Gastrocnemius medialis (tissue), 4 donors: ENCODE measurements at regions not wholly inside any gene's neighbourhood (a gene's known extent, or its start where the extent isn't known, plus 50 kb on each side); places are given as distances from the start of the nearest gene placed in this dataset.

Experiments
- ATAC-seq, 2 donors: fragments of 150-250 bp; one replicate each; pipeline ENCODE4 v1.9.1; 2016
- DNase-seq, 2 donors: peaks; one replicate each; pipeline ENCODE4 v3.0.0-alpha.2; 2019
- H3K27ac ChIP-seq, 4 donors: fragments of 200-600 bp; sonication (generic); 1 replicate in 1 of 4; 2 replicates in 3 of 4; pipeline ENCODE4 v1.5.1; 2016 to 2018; ENCODE audit warnings: mild to moderate bottlenecking in 2 of 4, moderate library complexity in 1 of 4
- H3K27me3 ChIP-seq, 3 donors: fragments of 200-600 bp; sonication (generic) in 2 of 3; 1 replicate in 1 of 3; 2 replicates in 2 of 3; pipeline versions ENCODE4 v1.5.1 to v1.6.0; 2016 to 2019; ENCODE audit warnings: mild to moderate bottlenecking in 1 of 3, moderate library complexity in 1 of 3
- H3K36me3 ChIP-seq, 2 donors: fragments of 200-600 bp; sonication (generic) in 1 of 2; one replicate each; pipeline ENCODE4 v1.5.1; 2017 to 2018
- H3K4me1 ChIP-seq, 2 donors: fragments of 200-600 bp; sonication (generic) in 1 of 2; one replicate each; pipeline ENCODE4 v1.5.1; 2016 to 2017; ENCODE audit warnings: mild to moderate bottlenecking in 2 of 2
- H3K4me3 ChIP-seq, 4 donors: fragments of 200-600 bp; sonication (generic) in 3 of 4; 1 replicate in 1 of 4; 2 replicates in 3 of 4; pipeline ENCODE4 v1.5.1; 2016 to 2019; ENCODE audit warnings: mild to moderate bottlenecking in 2 of 4
- H3K9me3 ChIP-seq, 3 donors: fragments of 200-600 bp; sonication (generic) in 2 of 3; 1 replicate in 1 of 3; 2 replicates in 2 of 3; pipeline ENCODE4 v1.5.1; 2016 to 2019
- CTCF ChIP-seq, 5 experiments: fragments of 450-650 bp in 3 of 5; fragments of 200-600 bp in 2 of 5; sonication (generic) in 2 of 5; IDR thresholded peaks in 4 of 5; conservative IDR thresholded peaks in 1 of 5; 1 replicate in 4 of 5; 2 replicates in 1 of 5; pipeline ENCODE4 v1.5.1; 2016 to 2019; ENCODE audit warnings: antibody characterized with exemption in 5 of 5, mild to moderate bottlenecking in 3 of 5, moderate library complexity in 3 of 5
- POLR2A ChIP-seq, 2 donors: fragments of 450-650 bp; IDR thresholded peaks; one replicate each; pipeline ENCODE4 v1.6.1; 2017; ENCODE audit warnings: antibody characterized with exemption in 2 of 2, mild to moderate bottlenecking in 2 of 2, moderate library complexity in 2 of 2
- in situ Hi-C, 4 donors: fragments of 200-750 bp; cut with MboI; loops; one replicate each; pipeline versions ENCODE4 v1.15.0 to v1.8.0; 2017; ENCODE audit warnings: low sequenced_read_pairs in 4 of 4
- intact Hi-C: fragments of 100-400 bp; cut with DNase I; formaldehyde crosslinking; loops from one replicate; pipeline ENCODE4 v1.15.1; 2023; ENCODE audit warnings: low total_unique reads

- no peaks in the 10 kb centered on the region for H3K9me3 ChIP-seq
- ATAC-seq (no peak), DNase-seq (no peak)
- no peaks in the 10 kb centered on the region for H3K36me3 ChIP-seq
- H3K27me3 ChIP-seq, result no peaks in the 10 kb centered on the region
- no peak overlapping the region for H3K4me3 ChIP-seq
- intact Hi-C loops, result no loop called here
- no peak overlapping the region for H3K27ac ChIP-seq
- H3K4me1 ChIP-seq, result no peaks in the 10 kb centered on the region
- TF ChIP-seq CTCF (IDR thresholded peaks at IDR 0.05 in 4 of 5, conservative IDR thresholded peaks at IDR 0.05 in 1 of 5) (no peak), POLR2A (IDR thresholded peaks at IDR 0.05) (no peak)
- in situ Hi-C loops, result no loop called here
These were observed 216.6 kb downstream of the PLA2G4A start for GRCh38 chr1:187045371-187045770.

- Histone ChIP-seq H3K36me3 (no peaks in the 10 kb centered on the region), H3K4me3 (no peak overlapping the region), H3K4me1 (no peaks in the 10 kb centered on the region), H3K27ac (no peak overlapping the region), H3K27me3 (no peaks in the 10 kb centered on the region), H3K9me3 (no peaks in the 10 kb centered on the region)
- intact Hi-C loops (no loop called here), in situ Hi-C loops (no loop called here)
- no peak for TF ChIP-seq CTCF (IDR thresholded peaks at IDR 0.05 in 4 of 5, conservative IDR thresholded peaks at IDR 0.05 in 1 of 5)
- TF ChIP-seq POLR2A (IDR thresholded peaks at IDR 0.05), result no peak
- ATAC-seq, result no peak
- DNase-seq, result no peak
These were observed 217.5 kb downstream of the PLA2G4A start for GRCh38 chr1:187046293-187046692.

GRCh38 chr1:187047298-187047697 is 218.5 kb downstream of the PLA2G4A start:
- no peak overlapping the region for H3K27ac ChIP-seq
- H3K27me3 ChIP-seq, result no peaks in the 10 kb centered on the region
- intact Hi-C loops (no loop called here), in situ Hi-C loops (no loop called here)
- no peak for TF ChIP-seq POLR2A (IDR thresholded peaks at IDR 0.05)
- TF ChIP-seq CTCF (IDR thresholded peaks at IDR 0.05 in 4 of 5, conservative IDR thresholded peaks at IDR 0.05 in 1 of 5), result no peak
- no peaks in the 10 kb centered on the region for H3K4me1 ChIP-seq
- ATAC-seq (no peak), DNase-seq (no peak)
- H3K36me3 ChIP-seq, result no peaks in the 10 kb centered on the region
- H3K4me3 ChIP-seq, result no peak overlapping the region
- no peaks in the 10 kb centered on the region for H3K9me3 ChIP-seq

GRCh38 chr1:187051618-187052232 is 223.0 kb downstream of the PLA2G4A start:
- H3K27me3 ChIP-seq, result no peaks in the 10 kb centered on the region
- no peaks in the 10 kb centered on the region for H3K4me1 ChIP-seq
- no peaks in the 10 kb centered on the region for H3K36me3 ChIP-seq
- DNase-seq (no peak), ATAC-seq (no peak)
- no peak for TF ChIP-seq POLR2A (IDR thresholded peaks at IDR 0.05)
- TF ChIP-seq CTCF (IDR thresholded peaks at IDR 0.05 in 4 of 5, conservative IDR thresholded peaks at IDR 0.05 in 1 of 5), result peak in 3 of 5 experiments; percentile 14 to 34 (median 21)
- no peak overlapping the region for H3K4me3 ChIP-seq
- no peak overlapping the region for H3K27ac ChIP-seq
- in situ Hi-C loops (no loop called here), intact Hi-C loops (no loop called here)
- H3K9me3 ChIP-seq, result no peaks in the 10 kb centered on the region

- no peaks in the 10 kb centered on the region for H3K4me1 ChIP-seq
- H3K4me3 ChIP-seq, result no peak overlapping the region
- no peaks in the 10 kb centered on the region for H3K9me3 ChIP-seq
- in situ Hi-C loops (no loop called here), intact Hi-C loops (no loop called here)
- no peak overlapping the region for H3K27ac ChIP-seq
- no peaks in the 10 kb centered on the region for H3K27me3 ChIP-seq
- H3K36me3 ChIP-seq, result no peaks in the 10 kb centered on the region
- DNase-seq, result no peak
- ATAC-seq, result no peak
- TF ChIP-seq CTCF (IDR thresholded peaks at IDR 0.05 in 4 of 5, conservative IDR thresholded peaks at IDR 0.05 in 1 of 5), result no peak
- no peak for TF ChIP-seq POLR2A (IDR thresholded peaks at IDR 0.05)
These were observed 225.1 kb downstream of the PLA2G4A start for GRCh38 chr1:187053876-187054275.
